HG02759 (cell line): ENCODE measurements at regions not wholly inside any gene's neighbourhood (a gene's known extent, or its start where the extent isn't known, plus 50 kb on each side); places are given as distances from the start of the nearest gene placed in this dataset.
"Not testable (repeated sequence)": the region's sequence is repeated elsewhere in the genome, so short reads cannot be mapped to it uniquely, and the experiment has no call there.

Experiments used
- ATAC-seq: cut with Tn5 transposase; IDR thresholded peaks from one replicate; pipeline ENCODE4 v1.9.1; 2021; ENCODE audit warnings: mild to moderate bottlenecking, moderate library complexity; ENCODE audit not compliant: unreplicated experiment

DNA sequence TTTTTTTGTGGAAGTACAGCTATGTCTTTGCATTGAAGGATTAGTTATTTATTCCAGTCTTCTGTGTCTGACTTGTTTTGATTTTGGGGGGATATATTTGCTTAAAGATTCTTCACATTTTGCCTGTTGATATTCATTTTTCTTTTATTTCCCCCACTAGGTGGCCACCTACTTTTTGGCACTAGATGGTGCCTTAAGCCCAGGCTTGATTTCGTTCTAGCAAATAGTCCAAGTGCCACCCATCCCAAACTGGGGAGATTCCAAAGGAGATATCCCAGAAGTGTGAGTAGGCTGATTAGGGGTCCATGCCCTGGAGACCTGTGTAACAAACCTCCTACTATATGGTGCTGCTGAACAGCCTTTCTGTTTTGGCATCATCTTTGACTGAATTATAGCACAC lies 80.0 kb upstream of the SPATA16 start:
- ATAC-seq = no peak

DNA sequence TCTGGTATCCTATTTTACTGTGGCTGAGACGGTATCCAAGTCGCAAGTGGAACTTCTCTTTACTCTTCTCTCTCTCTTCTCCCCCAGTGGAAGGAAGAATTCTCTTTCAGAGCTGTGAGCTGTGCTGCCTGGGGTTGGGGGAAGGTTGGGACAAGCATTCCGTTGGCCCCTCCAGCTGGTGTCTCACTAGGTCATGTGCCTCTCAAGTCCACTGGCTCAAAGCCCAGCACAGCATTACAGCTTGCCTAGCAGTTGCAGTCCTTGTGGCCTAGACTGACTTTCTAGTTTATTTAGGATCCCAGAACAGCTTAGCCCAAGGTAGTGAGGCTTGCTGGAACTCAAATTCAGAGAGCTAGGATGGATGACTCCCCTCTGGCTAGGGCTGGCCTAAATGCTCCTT lies 76.1 kb upstream of the SPATA16 start:
- no peak for ATAC-seq

DNA sequence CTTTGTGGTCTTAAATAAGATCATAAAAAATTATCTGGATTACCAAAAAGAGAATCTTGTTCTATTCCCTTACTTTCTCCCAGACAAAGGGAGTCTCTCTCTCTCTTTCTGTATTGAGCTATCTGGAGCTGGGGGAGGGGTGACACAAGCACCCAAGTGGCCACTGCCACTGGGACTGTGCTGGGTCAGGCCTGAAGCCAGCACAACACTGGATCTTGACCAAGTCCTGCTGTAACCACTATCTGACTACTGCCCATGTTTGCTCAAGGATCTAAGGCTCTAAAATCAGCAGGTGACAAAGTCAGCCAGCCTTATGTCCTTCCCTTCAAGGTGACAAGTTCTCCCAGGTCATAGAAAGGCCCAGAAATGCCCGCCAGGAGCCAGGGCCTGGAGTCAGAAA lies 75.0 kb upstream of the SPATA16 start:
- no peak for ATAC-seq

DNA sequence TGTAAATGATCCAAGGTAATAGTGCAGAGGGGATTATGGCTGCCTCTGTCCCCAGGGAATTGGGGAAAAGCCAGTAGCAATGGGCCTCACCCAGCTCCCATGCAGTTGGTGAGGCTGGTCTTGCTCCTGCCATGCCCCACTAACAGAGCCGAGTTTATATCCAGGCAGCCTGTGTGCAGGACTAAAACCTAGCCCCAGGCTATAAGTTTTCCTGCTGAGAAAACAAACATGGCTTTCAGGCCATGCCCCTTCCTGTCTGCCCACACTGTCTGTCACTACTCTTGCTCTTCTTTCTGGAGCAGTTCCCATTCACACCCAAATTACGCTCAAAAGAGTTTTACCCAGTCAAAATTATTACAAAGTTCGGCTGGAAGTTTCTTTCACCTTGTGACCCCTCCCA lies 73.5 kb upstream of the SPATA16 start:
- ATAC-seq = no peak

DNA sequence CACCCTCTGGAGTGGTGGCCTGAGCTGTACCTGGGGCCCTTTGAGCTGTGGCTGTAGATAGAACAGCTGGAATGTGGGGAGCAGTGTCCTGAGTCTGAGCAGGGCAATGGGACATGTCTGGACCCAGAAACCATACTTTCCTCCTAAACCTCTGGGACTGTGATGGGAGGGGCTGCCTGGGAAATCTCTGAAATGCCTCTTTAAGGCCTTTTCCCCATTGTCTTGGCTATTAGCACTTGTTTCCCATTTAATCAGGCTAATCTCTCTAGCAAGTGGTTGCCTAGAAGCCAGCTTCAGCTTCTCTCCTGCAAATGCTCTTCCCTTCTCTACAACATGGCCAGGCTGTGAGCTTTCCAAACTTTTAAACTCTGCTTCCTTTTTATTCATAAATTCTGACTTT lies 58.5 kb upstream of the SPATA16 start:
- no peak for ATAC-seq

DNA sequence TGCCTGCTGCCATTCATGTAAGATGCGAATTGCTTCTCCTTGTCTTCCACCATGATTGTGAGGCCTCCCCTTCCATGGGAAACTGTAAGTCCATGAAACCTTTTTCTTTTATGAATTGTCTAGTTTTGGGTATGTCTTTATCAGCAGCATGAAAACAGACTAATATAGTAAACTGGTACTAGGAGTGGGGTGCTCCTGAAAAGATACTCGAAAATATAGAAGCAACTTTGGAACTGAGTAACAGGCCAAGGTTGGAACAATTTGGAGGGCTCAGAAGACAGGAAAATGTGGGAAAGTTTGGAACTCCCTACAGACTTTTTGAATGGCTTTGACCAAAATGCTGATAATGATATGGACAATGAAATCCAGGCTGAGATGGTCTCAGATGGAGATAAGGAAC lies 53.8 kb upstream of the SPATA16 start:
- ATAC-seq = not testable (repeated sequence)

DNA sequence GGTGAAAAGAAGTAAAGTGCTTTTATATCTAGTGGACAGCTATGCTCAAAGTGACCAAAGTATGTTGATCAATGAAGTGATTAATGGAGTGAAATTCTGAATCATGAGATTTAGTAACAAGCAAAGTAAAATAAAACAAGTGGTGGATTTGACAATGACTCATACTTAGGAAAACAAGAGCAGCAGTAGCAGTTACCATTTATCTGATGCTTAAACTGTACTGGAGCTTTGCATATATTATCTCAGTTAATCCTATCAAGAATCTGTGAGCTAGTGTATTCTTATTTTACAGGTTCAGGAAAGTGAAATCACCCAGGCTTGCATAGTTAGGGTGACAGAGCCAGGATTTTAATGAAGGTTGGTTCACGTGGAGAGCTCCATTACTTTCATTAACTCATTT lies 50.6 kb upstream of the SPATA16 start:
- ATAC-seq = no peak
